ENCODE measurements at regions not wholly inside any gene's neighbourhood (a gene's known extent, or its start where the extent isn't known, plus 50 kb on each side); places are given as distances from the start of the nearest gene placed in this dataset.
A peak's percentile ranks its signal among the peaks of the same experiment; 100 is the strongest.

GRCh38 chr21:38923429-38923828 lies 117.7 kb downstream of the ETS2 start:
- DNase-seq, result no peak

- DNase-seq, result no peak
These were observed 116.9 kb downstream of the ETS2 start for GRCh38 chr21:38922474-38923235.

GRCh38 chr21:38921511-38922251 lies 116.0 kb downstream of the ETS2 start:
- DNase-seq, result no peak

- no peak for DNase-seq
These were observed 115.1 kb downstream of the ETS2 start for GRCh38 chr21:38920631-38921398.

GRCh38 chr21:38918607-38919346 lies 113.0 kb downstream of the ETS2 start:
- no peak for DNase-seq

- DNase-seq, result no peak
These were observed 111.5 kb downstream of the ETS2 start for GRCh38 chr21:38917043-38917774.

GRCh38 chr21:38916214-38916964 lies 110.7 kb downstream of the ETS2 start:
- no peak for DNase-seq

GRCh38 chr21:38915546-38915945 lies 109.8 kb downstream of the ETS2 start:
- DNase-seq, result no peak

- DNase-seq, result no peak
These were observed 109.0 kb downstream of the ETS2 start for GRCh38 chr21:38914528-38915293.

GRCh38 chr21:38913893-38914527 lies 108.3 kb downstream of the ETS2 start:
- DNase-seq, result no peak

GRCh38 chr21:38913120-38913892 lies 107.6 kb downstream of the ETS2 start:
- DNase-seq, result no peak

- DNase-seq, result no peak
These were observed 107.0 kb downstream of the ETS2 start for GRCh38 chr21:38912789-38913119.

GRCh38 chr21:38912102-38912629 lies 106.4 kb downstream of the ETS2 start:
- DNase-seq, result no peak

- no peak for DNase-seq
These were observed 105.9 kb downstream of the ETS2 start for GRCh38 chr21:38911484-38912101.

GRCh38 chr21:38910390-38911067 lies 104.8 kb downstream of the ETS2 start:
- peak; percentile 44 for DNase-seq

- no peak for DNase-seq
These were observed 104.2 kb downstream of the ETS2 start for GRCh38 chr21:38909929-38910328.

- no peak for DNase-seq
These were observed 103.4 kb downstream of the ETS2 start for GRCh38 chr21:38909109-38909508.

- DNase-seq, result no peak
These were observed 102.8 kb downstream of the ETS2 start for GRCh38 chr21:38908537-38908936.

Data from stimulated activated CD8-positive, alpha-beta memory T cell treated with anti-CD3 and anti-CD28 coated beads, Interleukin-4, amount 100 ng/mL, for 48 hours (primary cell).